ENCODE measurements at regions not wholly inside any gene's neighbourhood (a gene's known extent, or its start where the extent isn't known, plus 50 kb on each side); places are given as distances from the start of the nearest gene placed in this dataset.
"Not testable (repeated sequence)": the region's sequence is repeated elsewhere in the genome, so short reads cannot be mapped to it uniquely, and the experiment has no call there.

- DNase-seq: no peak
Measured at GRCh38 chr7:22066522-22066921, 120.8 kb upstream of the CDCA7L start.

- no peak for DNase-seq
Measured at GRCh38 chr7:22064816-22065215, 119.1 kb upstream of the CDCA7L start.

GRCh38 chr7:22061775-22062174 lies 116.1 kb upstream of the CDCA7L start:
- DNase-seq: no peak

- DNase-seq: no peak
Measured at GRCh38 chr7:22060863-22061262, 115.2 kb upstream of the CDCA7L start.

GRCh38 chr7:22060197-22060596 lies 114.5 kb upstream of the CDCA7L start:
- DNase-seq: no peak

GRCh38 chr7:22055226-22055625 lies 109.5 kb upstream of the CDCA7L start:
- no peak for DNase-seq

GRCh38 chr7:22052674-22053365 lies 107.1 kb upstream of the CDCA7L start:
- DNase-seq: no peak

- DNase-seq: no peak
Measured at GRCh38 chr7:22051886-22052673, 106.4 kb upstream of the CDCA7L start.

GRCh38 chr7:22049766-22050500 lies 104.2 kb upstream of the CDCA7L start:
- no peak for DNase-seq

GRCh38 chr7:22043367-22043766 lies 97.7 kb upstream of the CDCA7L start:
- no peak for DNase-seq

- no peak for DNase-seq
Measured at GRCh38 chr7:22040923-22041595, 95.4 kb upstream of the CDCA7L start.

GRCh38 chr7:22039670-22040069 lies 94.0 kb upstream of the CDCA7L start:
- DNase-seq: no peak

- not testable (repeated sequence) for DNase-seq
Measured at GRCh38 chr7:22032356-22032755, 86.7 kb upstream of the CDCA7L start.

- DNase-seq: not testable (repeated sequence)
Measured at GRCh38 chr7:22028656-22029055, 83.0 kb upstream of the CDCA7L start.

GRCh38 chr7:22027475-22027874 lies 81.8 kb upstream of the CDCA7L start:
- no peak for DNase-seq

GRCh38 chr7:22025983-22026382 lies 80.3 kb upstream of the CDCA7L start:
- DNase-seq: no peak

- no peak for DNase-seq
Measured at GRCh38 chr7:22025075-22025474, 79.4 kb upstream of the CDCA7L start.

- DNase-seq: no peak
Measured at GRCh38 chr7:22019931-22020330, 74.2 kb upstream of the CDCA7L start.

- no peak for DNase-seq
Measured at GRCh38 chr7:22016507-22016906, 70.8 kb upstream of the CDCA7L start.

GRCh38 chr7:22013711-22014110 lies 68.0 kb upstream of the CDCA7L start:
- DNase-seq: no peak

GRCh38 chr7:22008683-22009082 lies 63.0 kb upstream of the CDCA7L start:
- DNase-seq: no peak

- DNase-seq: no peak
Measured at GRCh38 chr7:22008087-22008486, 62.4 kb upstream of the CDCA7L start.

GRCh38 chr7:22005151-22005550 lies 59.5 kb upstream of the CDCA7L start:
- no peak for DNase-seq
